HepG2 (cell line): ENCODE measurements at regions not wholly inside any gene's neighbourhood (a gene's known extent, or its start where the extent isn't known, plus 50 kb on each side); places are given as distances from the start of the nearest gene placed in this dataset.

ENCODE experiments used
- ATAC-seq: fragments of 200-7000 bp; cut with Tn5 transposase; 3 replicates; pipeline ENCODE4 v1.9.1; 2020; ENCODE audit warnings: mild to moderate bottlenecking, moderate library complexity
- BruUV-seq: library from RNA; stranded (reverse); fragments of 400-500 nt; replicated peaks from 2 replicates; lab custom pipeline; 2021; lab: Mats Ljungman, UMichigan
- CTCF ChIA-PET: fragments of 300-600 bp; formaldehyde crosslinking; extraction: SDS; loops from one replicate; lab custom pipeline; 2021; ENCODE audit warnings: low total read pairs, inconsistent platforms, low intra/inter-chr PET ratio; lab: Yijun Ruan, JAX
- POLR2A ChIA-PET: fragments of 350-600 bp; sonication (Branson Sonifier 250); formaldehyde crosslinking; loops from one replicate; lab custom pipeline; 2020; ENCODE audit warnings: antibody characterized with exemption, inconsistent platforms; lab: Yijun Ruan, JAX
- DNase-seq: peaks from one replicate; pipeline ENCODE4 v3.0.0-alpha.2; 2015; ENCODE audit warnings: low spot score
- FAIRE-seq: peaks from 3 replicates; lab custom pipeline; 2011; peaks lifted over from hg19 to GRCh38; lab: Jason Lieb, UNC
- H2AFZ ChIP-seq: one replicate; pipeline ENCODE4 v1.6.1; 2011; ENCODE audit warnings: low read length, inconsistent platforms
- H3K27ac ChIP-seq: fragments of 300-600 bp; 3 replicates; pipeline ENCODE4 v1.8.0; 2011; ENCODE audit warnings: mixed run types, mild to moderate bottlenecking, mixed read lengths, low read length, inconsistent platforms; ENCODE audit not compliant: insufficient read depth; ENCODE audit errors: extremely low read length
- H3K27me3 ChIP-seq, 2 experiments: fragments of 200-600 bp in 1 of 2; 2 replicates in 1 of 2; 3 replicates in 1 of 2; pipeline versions ENCODE4 v1.6.0 to v1.8.0; 2011; ENCODE audit warnings: low read length in 2 of 2, mild to moderate bottlenecking in 2 of 2, moderate library complexity in 2 of 2, inconsistent platforms in 1 of 2; ENCODE audit not compliant: insufficient read depth in 2 of 2, control insufficient read depth in 1 of 2
- H3K36me3 ChIP-seq, 2 experiments: fragments of 200-600 bp in 1 of 2; replicated peaks in 1 of 2; 2 replicates in 1 of 2; 3 replicates in 1 of 2; pipeline versions ENCODE4 v1.5.1 to v1.8.0; 2011; ENCODE audit warnings: low read length in 2 of 2, inconsistent platforms in 1 of 2; ENCODE audit not compliant: insufficient read depth in 2 of 2, control insufficient read depth in 1 of 2
- H3K4me1 ChIP-seq: 2 replicates; pipeline ENCODE4 v1.5.1; 2012; ENCODE audit warnings: low read length, inconsistent platforms; ENCODE audit not compliant: insufficient read depth
- H3K4me2 ChIP-seq: 2 replicates; pipeline ENCODE4 v1.6.0; 2011; ENCODE audit warnings: low read depth, low read length, inconsistent platforms
- H3K4me3 ChIP-seq, 3 experiments: fragments of 200-600 bp in 1 of 3; sonication (generic), shearing (Covaris generic) in 1 of 3; replicated peaks in 1 of 3; 2 replicates each; pipeline ENCODE4 v1.5.1; 2011 to 2016; ENCODE audit warnings: low read length in 3 of 3, inconsistent platforms in 2 of 3, low read depth in 2 of 3, mild to moderate bottlenecking in 2 of 3, control low read depth in 1 of 3, mixed read lengths in 1 of 3; ENCODE audit not compliant: insufficient read depth in 1 of 3
- H3K79me2 ChIP-seq: one replicate; pipeline ENCODE4 v1.6.1; 2011; ENCODE audit warnings: low read length, inconsistent platforms; ENCODE audit not compliant: insufficient read depth
- H3K9ac ChIP-seq: 2 replicates; pipeline ENCODE4 v1.6.0; 2011; ENCODE audit warnings: mild to moderate bottlenecking, low read depth, low read length, inconsistent platforms; ENCODE audit not compliant: insufficient read depth
- H3K9me3 ChIP-seq: 2 replicates; pipeline ENCODE4 v1.5.1; 2012; ENCODE audit warnings: mild to moderate bottlenecking, low read length
- H4K20me1 ChIP-seq: 2 replicates; pipeline ENCODE4 v1.6.0; 2011; ENCODE audit warnings: inconsistent platforms, mild to moderate bottlenecking, low read length, moderate library complexity; ENCODE audit not compliant: insufficient read depth
- BORCS8-MEF2B ChIP-seq: sonication (generic); formaldehyde crosslinking; IDR thresholded peaks from 2 replicates; pipeline ENCODE4 v1.8.0; 2022; ENCODE audit warnings: mild to moderate bottlenecking, missing genetic modification reagents
- BRD4 ChIP-seq: sonication (generic); formaldehyde crosslinking; IDR thresholded peaks from 2 replicates; pipeline ENCODE4 v1.4.0; 2020; ENCODE audit warnings: missing genetic modification reagents
- CEBPG ChIP-seq: IDR thresholded peaks from 2 replicates; pipeline ENCODE4 v1.6.1; 2016
- ETV5 ChIP-seq: IDR thresholded peaks from 2 replicates; pipeline ENCODE4 v1.6.1; 2018; ENCODE audit warnings: missing biosample characterization, missing genetic modification reagents, inconsistent platforms, borderline replicate concordance
- FOXO1 ChIP-seq: sonication (generic); formaldehyde crosslinking; IDR thresholded peaks from 2 replicates; pipeline ENCODE4 v1.4.0; 2020; ENCODE audit warnings: missing genetic modification reagents
- MED1 ChIP-seq: sonication (generic); formaldehyde crosslinking; IDR thresholded peaks from 2 replicates; pipeline ENCODE4 v1.4.0; 2020; ENCODE audit warnings: missing genetic modification reagents
- NFE2 ChIP-seq: sonication (generic); formaldehyde crosslinking; IDR thresholded peaks from 2 replicates; pipeline ENCODE4 v1.4.0; 2020; ENCODE audit warnings: missing genetic modification reagents
- RELA ChIP-seq: sonication (generic); formaldehyde crosslinking; IDR thresholded peaks from 2 replicates; pipeline ENCODE4 v1.4.0; 2020; ENCODE audit warnings: missing genetic modification reagents
- RFX1 ChIP-seq: fragments of 450-650 bp; IDR thresholded peaks from 2 replicates; pipeline ENCODE4 v1.6.1; 2017
- RXRB ChIP-seq: IDR thresholded peaks from 2 replicates; pipeline ENCODE4 v1.6.1; 2016; ENCODE audit warnings: borderline replicate concordance, missing genetic modification reagents, missing compliant biosample characterization
- SOX13 ChIP-seq, 3 experiments: fragments of 450-650 bp in 1 of 3; sonication (generic) in 1 of 3; formaldehyde crosslinking in 1 of 3; IDR thresholded peaks in 2 of 3; conservative IDR thresholded peaks in 1 of 3; 2 replicates each; pipeline versions ENCODE4 v1.5.0 to v1.6.1; 2016 to 2020; ENCODE audit warnings: antibody characterized with exemption in 1 of 3, mild to moderate bottlenecking in 1 of 3, missing compliant biosample characterization in 1 of 3, missing genetic modification reagents in 1 of 3, moderate library complexity in 1 of 3
- TEAD2 ChIP-seq: sonication (generic); formaldehyde crosslinking; IDR thresholded peaks from 2 replicates; pipeline ENCODE4 v1.9.0; 2021; ENCODE audit warnings: missing genetic modification reagents
- U2AF1 ChIP-seq: fragments of 200-400 bp; formaldehyde crosslinking; optimal IDR thresholded peaks from 2 replicates; pipeline ENCODE3; 2017; ENCODE audit warnings: mild to moderate bottlenecking, low read depth, low read length
- ZFY ChIP-seq: sonication (generic); formaldehyde crosslinking; IDR thresholded peaks from 2 replicates; pipeline ENCODE4 v1.4.0; 2020; ENCODE audit warnings: missing genetic modification reagents
- ZNF205 ChIP-seq: IDR thresholded peaks from 2 replicates; pipeline ENCODE4 v1.6.1; 2018; ENCODE audit warnings: missing biosample characterization, missing genetic modification reagents
- ZNF652 ChIP-seq: IDR thresholded peaks from 2 replicates; pipeline ENCODE4 v1.6.1; 2016; ENCODE audit warnings: low read depth, borderline replicate concordance
- ZNF672 ChIP-seq: sonication (generic); formaldehyde crosslinking; IDR thresholded peaks from 2 replicates; pipeline ENCODE4 v1.8.1; 2022; ENCODE audit warnings: missing genetic modification reagents
- ZNF766 ChIP-seq: sonication (generic); formaldehyde crosslinking; IDR thresholded peaks from 2 replicates; pipeline ENCODE4 v1.5.0; 2020; ENCODE audit warnings: missing genetic modification reagents, borderline replicate concordance
- WGBS: methylation state at CpG from one replicate; pipeline ENCODE4 v1.1.6; 2017; ENCODE audit warnings: low lambda C conversion rate; 5-methylcytosine and 5-hydroxymethylcytosine counted together
- in situ Hi-C: cut with HindIII; loops from 2 replicates; pipeline ENCODE4 v1.10.0; 2017; ENCODE audit warnings: low pct_unique_long_range_greater_than_20kb; ENCODE audit not compliant: extremely low pct_ligation_motif_present
- intact Hi-C: fragments of 100-400 bp; cut with micrococcal nuclease; formaldehyde crosslinking; loops from one replicate; pipeline ENCODE4 v1.10.0; 2022; ENCODE audit not compliant: unreplicated experiment
- TF ChIP-seq, protein P1 (sequence below): sonication (generic); formaldehyde crosslinking; IDR thresholded peaks from 2 replicates; pipeline ENCODE4 v1.5.1; 2020; ENCODE audit warnings: missing genetic modification reagents, mild to moderate bottlenecking, borderline replicate concordance
- TF ChIP-seq, protein P2 (sequence below): fragments of 450-650 bp; IDR thresholded peaks from 2 replicates; pipeline ENCODE4 v1.6.1; 2017

DNA sequence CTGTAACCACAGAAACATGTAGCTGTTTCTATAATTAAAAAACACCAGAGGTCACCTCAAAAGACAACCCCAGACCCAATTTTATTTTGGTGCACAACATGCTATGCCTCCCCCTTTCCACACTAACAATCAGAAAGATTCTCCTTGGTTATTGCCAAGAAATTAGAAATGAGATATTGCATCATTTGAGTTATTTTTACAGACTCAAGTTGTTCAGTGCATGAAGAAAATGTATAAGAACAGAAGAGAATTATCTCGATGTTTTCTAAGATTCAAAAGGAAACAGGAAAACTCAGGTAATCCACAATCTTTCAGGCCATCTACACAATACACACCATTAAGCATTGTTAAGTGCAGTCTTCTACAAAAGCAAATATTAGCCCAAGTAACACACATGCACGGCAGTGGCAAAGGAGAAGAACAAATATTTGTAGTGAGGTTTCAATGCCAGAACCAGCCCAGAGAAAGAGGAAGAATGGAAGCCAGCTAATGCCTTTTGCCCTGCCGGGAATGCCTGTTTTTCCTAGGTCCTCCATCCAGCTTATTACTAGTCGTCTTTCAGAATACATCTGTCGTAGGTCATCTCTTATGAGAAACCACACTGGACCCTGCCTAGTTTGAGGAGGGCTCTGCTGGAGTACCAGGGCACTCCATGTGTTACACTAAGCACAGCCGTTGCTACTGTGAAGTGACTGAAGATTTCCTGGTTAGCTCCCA lies 67.6 kb upstream of the C1GALT1 start:
- ATAC-seq (peak; percentile 98), DNase-seq (peak; percentile 97), FAIRE-seq (peak; percentile 63)
- in situ Hi-C loops (loop anchor here (5.0 kb wide), 1 partner anchor 43 kb away; no protein-coding TSS in a partner anchor), intact Hi-C loops (loop anchor here (1.0 to 5.0 kb wide), 2 partner anchors 33 to 68 kb away; partner anchors contain the start of gene C1GALT1)
- H3K27ac ChIP-seq = peak overlapping the region; percentile 69
- peaks cover 91% of the 10 kb centered on the region for H3K4me1 ChIP-seq
- 3% methylated on average over 6 of the region's 6 CpGs for WGBS
- CTCF ChIA-PET = no interaction called here
- peak overlapping the region; percentile 72 for H3K4me2 ChIP-seq
- H3K27me3 ChIP-seq = no peaks in the 10 kb centered on the region
- no peaks in the 10 kb centered on the region for H3K36me3 ChIP-seq
- no peaks in the 10 kb centered on the region for H3K9me3 ChIP-seq
- POLR2A ChIA-PET = interaction anchor here (1.0 to 2.9 kb wide), 5 partner anchors 9 to 80 kb away, joined by 3 to 27 read pairs (median 4); partner anchors contain the start of gene C1GALT1
- H3K4me3 ChIP-seq = peak overlapping the region in 1 of 3 experiments; percentile 39; a peak in 1 of 6 replicates
- no TSS peak for BruUV-seq
- no peaks in the 10 kb centered on the region for H3K79me2 ChIP-seq
- no peaks in the 10 kb centered on the region for H4K20me1 ChIP-seq
- H2AFZ ChIP-seq = no peak overlapping the region
- H3K9ac ChIP-seq = peak overlapping the region; percentile 48
- TF ChIP-seq ETV5 (CRISPR knock-in tag) (peak; percentile 78; the same call in 1 of the 2 replicates), RFX1 (no peak), BRD4 (CRISPR knock-in tag) (peak; percentile 34; the same call in 1 of the 2 replicates), NFE2 (CRISPR knock-in tag) (no peak), RELA (CRISPR knock-in tag) (no peak), FOXO1 (CRISPR knock-in tag) (peak; percentile 82), BORCS8-MEF2B (CRISPR knock-in tag) (no peak), ZNF205 (peak; percentile 44; the same call in 1 of the 2 replicates), MED1 (CRISPR knock-in tag) (peak; percentile 93), TEAD2 (CRISPR knock-in tag) (no peak), ZNF672 (CRISPR knock-in tag) (no peak), SOX13 (IDR thresholded peaks at IDR 0.05) (peak; percentile 94), SOX13 (CRISPR knock-in tag; conservative IDR thresholded peaks at IDR 0.05 in 1 of 2, IDR thresholded peaks at IDR 0.05 in 1 of 2) (peak in 1 of 2 experiments; percentile 99; a peak in 2 of 4 replicates), U2AF1 (no peak), ZNF652 (CRISPR knock-in tag) (peak; percentile 58; the same call in 1 of the 2 replicates), ZNF766 (CRISPR knock-in tag) (peak; percentile 76), CEBPG (CRISPR knock-in tag) (peak; percentile 64), ZFY (CRISPR knock-in tag) (no peak), RXRB (CRISPR knock-in tag) (peak; percentile 88)
- TF ChIP-seq, protein P1, sequence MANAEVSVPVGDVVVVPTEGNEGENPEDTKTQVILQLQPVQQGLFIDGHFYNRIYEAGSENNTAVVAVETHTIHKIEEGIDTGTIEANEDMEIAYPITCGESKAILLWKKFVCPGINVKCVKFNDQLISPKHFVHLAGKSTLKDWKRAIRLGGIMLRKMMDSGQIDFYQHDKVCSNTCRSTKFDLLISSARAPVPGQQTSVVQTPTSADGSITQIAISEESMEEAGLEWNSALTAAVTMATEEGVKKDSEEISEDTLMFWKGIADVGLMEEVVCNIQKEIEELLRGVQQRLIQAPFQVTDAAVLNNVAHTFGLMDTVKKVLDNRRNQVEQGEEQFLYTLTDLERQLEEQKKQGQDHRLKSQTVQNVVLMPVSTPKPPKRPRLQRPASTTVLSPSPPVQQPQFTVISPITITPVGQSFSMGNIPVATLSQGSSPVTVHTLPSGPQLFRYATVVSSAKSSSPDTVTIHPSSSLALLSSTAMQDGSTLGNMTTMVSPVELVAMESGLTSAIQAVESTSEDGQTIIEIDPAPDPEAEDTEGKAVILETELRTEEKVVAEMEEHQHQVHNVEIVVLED (CRISPR knock-in tag) = peak; percentile 33; the same call in 1 of the 2 replicates
- TF ChIP-seq, protein P2, sequence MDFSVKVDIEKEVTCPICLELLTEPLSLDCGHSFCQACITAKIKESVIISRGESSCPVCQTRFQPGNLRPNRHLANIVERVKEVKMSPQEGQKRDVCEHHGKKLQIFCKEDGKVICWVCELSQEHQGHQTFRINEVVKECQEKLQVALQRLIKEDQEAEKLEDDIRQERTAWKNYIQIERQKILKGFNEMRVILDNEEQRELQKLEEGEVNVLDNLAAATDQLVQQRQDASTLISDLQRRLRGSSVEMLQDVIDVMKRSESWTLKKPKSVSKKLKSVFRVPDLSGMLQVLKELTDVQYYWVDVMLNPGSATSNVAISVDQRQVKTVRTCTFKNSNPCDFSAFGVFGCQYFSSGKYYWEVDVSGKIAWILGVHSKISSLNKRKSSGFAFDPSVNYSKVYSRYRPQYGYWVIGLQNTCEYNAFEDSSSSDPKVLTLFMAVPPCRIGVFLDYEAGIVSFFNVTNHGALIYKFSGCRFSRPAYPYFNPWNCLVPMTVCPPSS = no peak
